ENCODE measurements at regions not wholly inside any gene's neighbourhood (a gene's known extent, or its start where the extent isn't known, plus 50 kb on each side); places are given as distances from the start of the nearest gene placed in this dataset.

- no peak overlapping the region for H3K9ac ChIP-seq (ENCODE audit: low read length)
- no peaks in the 10 kb centered on the region for H3K9me2 ChIP-seq (ENCODE audit: insufficient read depth, low read length)
- H3K4me3 ChIP-seq (ENCODE audit: low read length), result no peak overlapping the region
- H3K79me2 ChIP-seq (replicated peaks; ENCODE audit: insufficient read depth, low read length), result no peaks in the 10 kb centered on the region
- no peak overlapping the region for H3K27ac ChIP-seq (ENCODE audit: low read length)
- H2AFZ ChIP-seq (ENCODE audit: low read depth, low read length), result no peak overlapping the region
- H3K36me3 ChIP-seq (ENCODE audit: insufficient read depth, low read length), result no peaks in the 10 kb centered on the region
- H4K20me1 ChIP-seq (ENCODE audit: insufficient read depth), result no peaks in the 10 kb centered on the region
- H3K27me3 ChIP-seq (ENCODE audit: insufficient read depth, low read depth, low read length), result no peaks in the 10 kb centered on the region
- no peak overlapping the region for H3K4me2 ChIP-seq (ENCODE audit: low read length)
- TF ChIP-seq POLR2AphosphoS5 (IDR thresholded peaks at IDR 0.05) (no peak), EZH2 (IDR thresholded peaks at IDR 0.05; ENCODE audit: borderline replicate concordance, insufficient read depth, low read length, poor library complexity, severe bottlenecking) (no peak), EP300 (conservative IDR thresholded peaks at IDR 0.05; ENCODE audit: poor library complexity, severe bottlenecking) (no peak), TAF1 (IDR thresholded peaks at IDR 0.05; ENCODE audit: low read depth) (no peak), MXI1 (conservative IDR thresholded peaks at IDR 0.05; ENCODE audit: poor library complexity, severe bottlenecking) (no peak), SMC3 (conservative IDR thresholded peaks at IDR 0.05; ENCODE audit: poor library complexity) (no peak), RAD21 (conservative IDR thresholded peaks at IDR 0.05) (no peak)
- TF ChIP-seq, protein P1, sequence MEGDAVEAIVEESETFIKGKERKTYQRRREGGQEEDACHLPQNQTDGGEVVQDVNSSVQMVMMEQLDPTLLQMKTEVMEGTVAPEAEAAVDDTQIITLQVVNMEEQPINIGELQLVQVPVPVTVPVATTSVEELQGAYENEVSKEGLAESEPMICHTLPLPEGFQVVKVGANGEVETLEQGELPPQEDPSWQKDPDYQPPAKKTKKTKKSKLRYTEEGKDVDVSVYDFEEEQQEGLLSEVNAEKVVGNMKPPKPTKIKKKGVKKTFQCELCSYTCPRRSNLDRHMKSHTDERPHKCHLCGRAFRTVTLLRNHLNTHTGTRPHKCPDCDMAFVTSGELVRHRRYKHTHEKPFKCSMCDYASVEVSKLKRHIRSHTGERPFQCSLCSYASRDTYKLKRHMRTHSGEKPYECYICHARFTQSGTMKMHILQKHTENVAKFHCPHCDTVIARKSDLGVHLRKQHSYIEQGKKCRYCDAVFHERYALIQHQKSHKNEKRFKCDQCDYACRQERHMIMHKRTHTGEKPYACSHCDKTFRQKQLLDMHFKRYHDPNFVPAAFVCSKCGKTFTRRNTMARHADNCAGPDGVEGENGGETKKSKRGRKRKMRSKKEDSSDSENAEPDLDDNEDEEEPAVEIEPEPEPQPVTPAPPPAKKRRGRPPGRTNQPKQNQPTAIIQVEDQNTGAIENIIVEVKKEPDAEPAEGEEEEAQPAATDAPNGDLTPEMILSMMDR (IDR thresholded peaks at IDR 0.05; ENCODE audit: poor library complexity, severe bottlenecking), result no peak
- TF ChIP-seq, protein P2, sequence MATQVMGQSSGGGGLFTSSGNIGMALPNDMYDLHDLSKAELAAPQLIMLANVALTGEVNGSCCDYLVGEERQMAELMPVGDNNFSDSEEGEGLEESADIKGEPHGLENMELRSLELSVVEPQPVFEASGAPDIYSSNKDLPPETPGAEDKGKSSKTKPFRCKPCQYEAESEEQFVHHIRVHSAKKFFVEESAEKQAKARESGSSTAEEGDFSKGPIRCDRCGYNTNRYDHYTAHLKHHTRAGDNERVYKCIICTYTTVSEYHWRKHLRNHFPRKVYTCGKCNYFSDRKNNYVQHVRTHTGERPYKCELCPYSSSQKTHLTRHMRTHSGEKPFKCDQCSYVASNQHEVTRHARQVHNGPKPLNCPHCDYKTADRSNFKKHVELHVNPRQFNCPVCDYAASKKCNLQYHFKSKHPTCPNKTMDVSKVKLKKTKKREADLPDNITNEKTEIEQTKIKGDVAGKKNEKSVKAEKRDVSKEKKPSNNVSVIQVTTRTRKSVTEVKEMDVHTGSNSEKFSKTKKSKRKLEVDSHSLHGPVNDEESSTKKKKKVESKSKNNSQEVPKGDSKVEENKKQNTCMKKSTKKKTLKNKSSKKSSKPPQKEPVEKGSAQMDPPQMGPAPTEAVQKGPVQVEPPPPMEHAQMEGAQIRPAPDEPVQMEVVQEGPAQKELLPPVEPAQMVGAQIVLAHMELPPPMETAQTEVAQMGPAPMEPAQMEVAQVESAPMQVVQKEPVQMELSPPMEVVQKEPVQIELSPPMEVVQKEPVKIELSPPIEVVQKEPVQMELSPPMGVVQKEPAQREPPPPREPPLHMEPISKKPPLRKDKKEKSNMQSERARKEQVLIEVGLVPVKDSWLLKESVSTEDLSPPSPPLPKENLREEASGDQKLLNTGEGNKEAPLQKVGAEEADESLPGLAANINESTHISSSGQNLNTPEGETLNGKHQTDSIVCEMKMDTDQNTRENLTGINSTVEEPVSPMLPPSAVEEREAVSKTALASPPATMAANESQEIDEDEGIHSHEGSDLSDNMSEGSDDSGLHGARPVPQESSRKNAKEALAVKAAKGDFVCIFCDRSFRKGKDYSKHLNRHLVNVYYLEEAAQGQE (IDR thresholded peaks at IDR 0.05; ENCODE audit: borderline replicate concordance), result no peak
- no peaks in the 10 kb centered on the region for H3K9me3 ChIP-seq (ENCODE audit: low read length)
- no peaks in the 10 kb centered on the region for H3F3A ChIP-seq (ENCODE audit: insufficient read depth, low read length, poor library complexity, severe bottlenecking)
Measured at GRCh38 chrX:38986586-38986985, 185.3 kb downstream of the MID1IP1 start.

DNA sequence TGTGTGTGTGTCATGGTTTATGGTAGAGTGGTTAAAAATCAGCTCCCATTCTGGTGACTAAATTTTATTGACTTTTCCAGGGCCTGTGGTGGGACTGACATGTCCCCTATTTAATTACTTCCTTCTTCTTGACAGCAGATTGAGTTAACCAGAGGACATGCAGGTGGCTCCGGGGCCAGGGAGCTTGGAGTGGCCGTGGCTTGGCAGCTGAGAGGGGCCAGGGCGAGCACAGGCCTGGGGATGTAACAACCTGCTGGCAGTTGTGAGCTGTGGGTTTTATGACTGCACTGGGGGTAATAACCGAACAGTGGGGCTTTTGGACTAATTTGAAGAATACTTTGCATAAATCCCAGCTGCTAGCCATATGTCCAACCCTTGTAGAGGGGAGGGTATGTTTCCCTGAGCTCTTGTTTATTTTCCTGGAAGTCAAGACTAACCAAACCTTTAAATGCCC lies 186.0 kb downstream of the MID1IP1 start:
- Histone ChIP-seq H4K20me1 (ENCODE audit: insufficient read depth) (no peaks in the 10 kb centered on the region), H2AFZ (ENCODE audit: low read depth, low read length) (no peak overlapping the region), H3K27ac (ENCODE audit: low read length) (no peak overlapping the region), H3K36me3 (ENCODE audit: insufficient read depth, low read length) (no peaks in the 10 kb centered on the region), H3F3A (ENCODE audit: insufficient read depth, low read length, poor library complexity, severe bottlenecking) (no peaks in the 10 kb centered on the region), H3K9ac (ENCODE audit: low read length) (no peak overlapping the region), H3K9me3 (ENCODE audit: low read length) (no peaks in the 10 kb centered on the region), H3K4me3 (ENCODE audit: low read length) (no peak overlapping the region), H3K4me2 (ENCODE audit: low read length) (no peak overlapping the region), H3K27me3 (ENCODE audit: insufficient read depth, low read depth, low read length) (no peaks in the 10 kb centered on the region), H3K9me2 (ENCODE audit: insufficient read depth, low read length) (no peaks in the 10 kb centered on the region), H3K79me2 (replicated peaks; ENCODE audit: insufficient read depth, low read length) (no peaks in the 10 kb centered on the region)
- TF ChIP-seq EZH2 (IDR thresholded peaks at IDR 0.05; ENCODE audit: borderline replicate concordance, insufficient read depth, low read length, poor library complexity, severe bottlenecking) (no peak), POLR2AphosphoS5 (IDR thresholded peaks at IDR 0.05) (no peak), TAF1 (IDR thresholded peaks at IDR 0.05; ENCODE audit: low read depth) (no peak), EP300 (conservative IDR thresholded peaks at IDR 0.05; ENCODE audit: poor library complexity, severe bottlenecking) (no peak), MXI1 (conservative IDR thresholded peaks at IDR 0.05; ENCODE audit: poor library complexity, severe bottlenecking) (no peak), SMC3 (conservative IDR thresholded peaks at IDR 0.05; ENCODE audit: poor library complexity) (no peak), RAD21 (conservative IDR thresholded peaks at IDR 0.05) (no peak)
- TF ChIP-seq, protein P1 (IDR thresholded peaks at IDR 0.05; ENCODE audit: poor library complexity, severe bottlenecking), result no peak
- TF ChIP-seq, protein P2 (IDR thresholded peaks at IDR 0.05; ENCODE audit: borderline replicate concordance), result no peak
